AG08395 (cell line): ENCODE measurements at regions not wholly inside any gene's neighbourhood (a gene's known extent, or its start where the extent isn't known, plus 50 kb on each side); places are given as distances from the start of the nearest gene placed in this dataset.

Experiments used
- DNase-seq: peaks from one replicate; pipeline ENCODE4 v3.0.0; 2012; ENCODE audit warnings: mixed read lengths, low spot score

DNA sequence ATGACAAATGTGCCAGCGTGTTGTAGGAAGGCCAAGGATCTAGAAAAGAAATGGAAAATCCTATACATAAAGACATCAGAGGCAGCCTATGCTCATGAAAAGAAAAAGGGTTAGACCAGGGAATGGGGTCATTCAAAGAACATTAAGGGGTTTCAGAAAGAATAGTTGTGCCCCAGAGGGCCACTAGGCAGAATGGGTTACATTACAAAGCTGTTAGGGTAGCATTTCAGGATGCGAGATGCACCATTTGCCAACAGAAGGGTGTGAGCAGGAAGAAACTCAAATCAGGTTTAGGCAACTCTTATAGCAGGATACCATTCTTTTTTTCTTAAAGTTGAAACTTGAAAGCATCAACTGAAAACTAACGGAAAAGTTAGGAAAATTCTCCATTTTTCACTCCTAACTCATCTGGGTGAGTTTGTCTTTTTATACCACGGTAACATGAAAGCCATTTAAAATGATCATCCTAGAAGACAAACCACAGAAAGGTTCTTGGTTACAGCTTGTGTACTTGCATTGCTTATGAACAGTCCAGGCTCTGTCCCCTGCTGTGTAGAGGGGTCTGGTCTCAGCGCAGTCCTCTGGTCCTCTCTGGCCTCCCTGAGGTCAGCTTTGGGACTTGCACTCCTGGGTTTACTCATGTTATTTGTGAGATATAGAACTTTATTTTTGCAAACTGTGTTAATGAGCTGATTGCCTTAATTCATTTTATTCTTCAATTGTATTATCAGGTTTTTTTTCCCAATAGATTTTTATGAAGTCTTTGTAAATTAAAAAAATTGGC is 209.1 kb downstream of the DACT1 start:
- DNase-seq, result no peak

DNA sequence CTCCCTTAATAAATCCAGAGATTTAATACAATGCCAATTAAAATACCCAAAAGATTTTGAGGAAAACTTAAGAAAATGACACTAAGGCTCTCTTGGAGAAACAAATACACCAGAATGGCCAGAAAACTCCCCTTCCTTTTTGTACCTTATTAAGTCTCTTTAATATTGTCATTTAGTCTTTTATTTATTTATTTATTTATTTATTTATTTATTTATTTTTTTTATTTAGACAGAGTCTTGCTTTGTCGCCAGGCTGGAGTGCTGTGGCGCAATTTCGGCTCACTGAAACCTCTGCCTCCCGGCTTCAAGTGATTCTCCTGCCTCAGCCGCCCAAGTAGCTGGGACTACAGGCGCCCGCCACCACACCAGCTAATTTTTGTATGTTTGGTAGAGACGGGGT is 210.6 kb downstream of the DACT1 start:
- DNase-seq, result no peak

DNA sequence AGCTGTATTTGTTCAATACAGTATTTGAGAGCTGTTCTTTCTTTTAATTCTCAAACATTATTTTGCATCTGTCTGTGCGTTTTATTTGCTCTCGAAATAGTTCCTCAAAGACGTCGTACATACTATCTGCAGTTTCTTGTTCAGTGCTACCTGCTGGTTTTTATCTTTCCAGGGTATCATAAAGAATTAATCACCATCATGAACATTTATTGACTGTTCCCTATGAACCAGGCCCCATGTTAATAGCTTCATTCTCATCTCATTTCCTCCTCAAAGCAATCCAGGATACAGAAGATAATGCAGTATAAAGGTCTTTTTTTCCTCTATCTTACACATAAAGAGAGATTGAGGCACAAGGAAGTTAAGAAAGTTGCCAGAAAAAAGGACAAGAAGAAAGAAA is 211.8 kb downstream of the DACT1 start:
- DNase-seq, result no peak

DNA sequence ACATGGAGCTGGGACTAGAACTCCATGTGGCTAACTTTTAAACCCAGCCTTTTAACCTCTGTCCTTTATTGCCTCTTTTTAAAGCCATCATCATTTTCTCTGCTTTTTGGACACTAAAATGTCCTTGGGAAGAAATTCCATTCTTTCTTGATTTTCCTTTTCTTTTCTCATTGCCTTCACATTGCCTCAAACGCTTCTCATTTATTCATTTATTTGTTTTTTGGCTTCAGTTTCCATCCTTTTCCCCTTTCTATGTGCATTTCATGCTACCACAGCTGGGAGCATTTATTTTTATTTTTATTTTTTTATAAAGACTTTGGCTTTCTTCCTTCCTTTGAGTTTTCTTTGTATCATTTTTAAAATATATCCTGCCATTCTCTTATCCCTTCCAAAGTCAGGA is 212.2 kb downstream of the DACT1 start:
- no peak for DNase-seq

DNA sequence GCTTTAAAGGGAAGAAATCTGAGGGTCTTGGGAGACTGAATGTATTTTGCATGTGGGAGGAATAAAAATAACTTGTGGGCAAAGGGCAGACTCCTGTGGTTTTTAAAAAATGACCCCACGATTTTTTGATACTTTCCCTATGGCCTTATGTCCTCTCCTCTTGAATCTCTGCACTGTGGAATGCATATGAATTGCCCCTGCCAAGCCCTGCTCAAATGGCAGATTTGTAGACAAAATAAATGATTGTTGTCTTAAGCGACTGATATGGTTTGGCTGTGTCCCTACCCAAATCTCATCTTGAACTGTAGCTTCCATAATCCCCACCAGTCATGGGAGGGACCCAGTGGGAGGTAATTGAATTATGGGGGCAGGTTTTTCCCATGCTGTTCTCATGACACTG is 223.8 kb downstream of the DACT1 start:
- no peak for DNase-seq

DNA sequence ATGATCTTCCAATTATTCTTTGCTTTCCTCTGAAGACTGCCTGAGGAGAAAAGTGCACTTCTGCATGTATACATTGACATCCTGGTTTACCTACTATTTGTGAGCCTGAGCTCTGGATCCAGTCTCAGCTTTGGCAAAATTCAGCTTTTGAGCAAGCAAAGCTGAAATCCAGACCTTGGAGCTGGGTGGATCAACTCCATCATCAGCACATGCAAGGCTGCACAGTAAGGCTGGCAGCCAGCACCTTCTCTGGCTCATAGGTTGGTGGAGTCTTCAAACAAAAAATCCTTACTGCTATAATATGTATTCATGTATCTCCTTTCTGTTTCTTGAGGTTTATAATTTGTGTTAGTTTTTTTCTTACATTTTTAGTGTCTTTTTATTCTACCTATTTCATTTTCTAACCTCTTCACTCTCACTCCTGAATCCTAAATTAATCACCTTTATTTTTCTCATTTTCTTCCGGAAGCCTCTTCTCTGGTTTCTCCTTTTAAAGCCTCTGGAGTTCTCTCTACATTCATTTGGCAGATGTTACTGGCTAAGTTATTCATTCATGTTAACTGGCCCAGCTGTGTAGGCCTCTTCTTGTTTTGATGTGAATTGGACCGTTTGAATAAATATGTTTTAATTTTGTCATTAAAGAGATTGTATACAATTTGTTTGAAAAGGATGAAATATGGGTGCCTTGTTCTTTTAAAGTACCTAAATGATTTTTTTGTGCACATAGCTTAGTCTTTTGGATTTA is 224.8 kb downstream of the DACT1 start:
- DNase-seq, result no peak

DNA sequence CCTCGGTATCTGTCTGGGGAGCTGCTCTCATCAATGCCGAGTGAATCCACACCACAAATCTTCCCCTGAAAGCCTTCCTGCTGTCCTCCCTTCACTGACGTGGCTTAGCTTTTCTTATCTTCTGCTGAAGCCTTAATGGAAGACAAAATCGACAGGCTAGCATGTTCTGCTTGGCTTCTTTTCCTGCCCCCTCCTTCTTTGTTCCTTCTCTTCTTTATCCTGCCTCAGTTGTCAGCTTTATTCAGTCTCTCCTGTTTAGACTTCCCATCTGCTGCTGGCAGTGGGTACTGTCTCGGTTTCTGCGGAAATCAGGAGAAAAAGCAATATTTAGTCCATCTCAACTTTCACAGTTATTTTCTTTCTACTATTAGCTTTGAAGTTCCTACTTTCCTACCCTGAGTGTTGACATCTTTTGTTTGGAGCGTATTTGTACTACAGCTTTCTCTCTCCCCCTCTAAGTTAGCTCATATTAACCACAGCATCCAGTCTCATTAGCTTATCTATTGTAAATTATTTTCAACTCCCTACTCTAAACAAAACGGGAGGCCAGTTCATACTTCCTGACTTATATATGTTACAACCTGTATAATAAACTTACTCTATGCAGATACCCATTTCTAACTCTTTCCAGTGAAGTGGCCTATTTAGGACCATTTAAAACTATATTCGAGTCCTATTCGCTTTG is 226.0 kb downstream of the DACT1 start:
- DNase-seq, result no peak

DNA sequence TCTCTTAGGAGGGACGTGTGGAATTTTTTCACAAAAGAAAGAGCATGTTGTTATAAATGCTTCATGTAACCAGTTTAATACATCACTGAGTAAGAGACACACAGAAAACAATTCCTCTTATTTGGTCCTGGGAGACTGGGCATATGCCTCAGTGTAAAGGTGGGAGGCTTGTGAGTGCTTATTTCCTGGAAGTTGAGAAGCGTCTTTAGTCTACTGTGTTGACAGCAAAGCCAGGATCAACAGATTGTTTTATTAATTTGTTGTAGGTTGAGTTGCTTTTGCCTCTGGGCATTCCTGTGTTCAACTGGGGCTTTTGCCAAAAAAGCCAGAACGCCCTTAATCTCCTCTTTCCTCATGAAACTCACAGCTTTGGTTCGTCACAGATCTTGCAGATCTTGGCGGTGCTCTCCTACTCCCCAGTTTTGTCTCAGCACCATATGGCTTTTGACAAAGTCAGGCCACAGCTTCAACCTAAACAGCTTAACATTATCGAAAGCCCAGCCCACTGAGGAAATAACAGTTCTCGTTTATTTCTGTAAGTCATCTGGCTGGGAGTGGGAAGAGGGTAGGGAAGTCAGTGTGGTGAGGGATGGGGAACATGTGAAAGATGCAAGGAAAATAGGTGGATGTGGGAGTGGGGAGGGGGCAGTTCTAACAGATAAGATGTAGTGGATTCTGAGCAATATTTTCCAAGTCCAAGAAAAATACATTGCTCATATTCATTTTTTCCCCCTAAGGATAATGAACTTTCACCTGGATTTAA is 227.2 kb downstream of the DACT1 start:
- DNase-seq, result peak; percentile 58

DNA sequence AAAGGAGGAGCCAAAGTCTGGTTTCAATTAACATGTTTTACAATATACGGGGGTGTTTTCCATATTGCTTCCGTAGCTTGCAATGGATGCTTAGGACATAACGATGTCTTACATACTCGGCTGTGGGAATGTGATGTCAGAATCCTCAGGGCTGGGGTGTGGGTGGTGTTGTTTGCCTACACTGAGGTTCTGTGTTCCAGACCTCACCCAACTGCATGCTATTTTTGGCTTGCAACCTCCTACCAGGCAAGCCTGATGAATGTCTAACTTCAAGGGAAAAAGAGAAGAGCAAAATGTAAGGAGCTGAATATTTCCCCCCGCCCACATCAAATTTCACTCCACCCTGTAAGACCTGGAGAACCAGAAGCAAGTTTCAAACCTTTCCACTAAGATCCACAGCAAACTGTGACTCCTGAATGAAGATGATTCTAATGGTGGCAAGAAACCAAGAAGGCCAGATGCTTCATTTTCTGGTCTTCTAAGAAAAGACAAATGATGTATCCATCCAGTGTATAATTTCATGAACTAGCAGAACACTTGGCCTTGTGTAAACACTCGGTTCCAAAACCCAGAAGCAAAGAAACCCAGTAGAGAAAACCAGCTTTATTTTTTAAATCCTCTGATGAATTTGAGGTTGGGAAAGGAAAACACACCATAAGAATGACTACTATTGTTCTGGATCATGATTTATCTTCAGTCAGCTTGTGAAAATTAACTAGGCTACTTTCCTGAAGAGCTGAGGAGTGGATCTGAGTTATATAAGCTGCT is 227.9 kb downstream of the DACT1 start:
- DNase-seq, result peak; percentile 5

DNA sequence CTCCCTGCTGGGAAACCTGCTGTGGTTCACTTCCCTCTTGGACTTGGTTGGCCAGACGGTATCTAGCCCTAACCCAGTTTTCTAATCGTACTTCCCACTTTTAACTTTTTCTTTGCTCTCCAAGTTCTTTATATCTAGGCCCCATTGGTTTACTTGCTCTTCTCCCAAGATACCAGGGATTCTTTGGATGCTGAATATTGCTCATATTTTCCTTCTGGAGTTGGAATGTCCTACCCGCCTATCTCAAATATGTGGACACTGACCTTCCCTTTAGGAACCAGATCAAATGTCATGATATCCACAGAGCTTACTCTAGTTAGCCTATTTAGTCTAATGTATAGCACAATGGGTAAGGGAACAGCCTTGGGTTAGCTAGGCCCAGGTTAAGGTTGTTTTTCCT is 228.6 kb downstream of the DACT1 start:
- DNase-seq, result peak; percentile 16

DNA sequence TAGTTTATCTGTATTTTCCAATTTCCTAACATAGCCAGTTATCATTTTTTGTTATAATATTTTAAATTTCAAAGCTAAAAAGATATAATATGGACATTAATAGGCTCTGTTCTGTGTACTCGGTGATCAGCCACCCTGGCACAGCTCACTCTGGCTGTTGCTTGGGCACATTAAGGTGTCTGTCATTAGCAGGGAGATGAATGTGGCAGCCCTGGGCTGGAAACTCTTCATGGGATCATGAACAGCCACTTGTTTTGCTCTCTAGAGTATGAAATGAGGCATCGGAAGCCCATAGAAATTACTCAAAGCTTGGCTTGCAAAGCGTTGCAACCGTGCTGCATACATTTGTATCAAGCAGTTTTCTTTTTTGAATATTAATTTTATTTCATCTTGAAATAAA is 233.2 kb downstream of the DACT1 start:
- no peak for DNase-seq

DNA sequence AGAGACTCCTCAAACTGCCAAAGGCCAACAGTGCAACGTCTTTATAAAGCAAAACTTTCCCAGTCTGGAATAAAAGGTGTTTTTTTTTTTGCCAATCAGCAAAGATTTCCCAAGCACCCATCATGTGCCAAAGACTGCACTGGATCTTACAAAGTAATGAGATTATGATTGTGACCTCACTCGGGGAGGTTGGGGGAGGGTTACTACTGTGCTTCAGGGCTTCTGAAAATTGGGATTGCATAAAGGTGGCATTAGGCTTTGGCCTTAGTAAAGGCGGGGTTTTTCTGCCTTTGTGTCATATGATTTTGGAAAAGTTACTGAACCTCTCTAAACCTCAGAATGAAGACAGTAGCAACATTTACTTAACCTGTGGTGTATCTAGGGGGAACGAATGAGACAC is 233.8 kb downstream of the DACT1 start:
- no peak for DNase-seq

DNA sequence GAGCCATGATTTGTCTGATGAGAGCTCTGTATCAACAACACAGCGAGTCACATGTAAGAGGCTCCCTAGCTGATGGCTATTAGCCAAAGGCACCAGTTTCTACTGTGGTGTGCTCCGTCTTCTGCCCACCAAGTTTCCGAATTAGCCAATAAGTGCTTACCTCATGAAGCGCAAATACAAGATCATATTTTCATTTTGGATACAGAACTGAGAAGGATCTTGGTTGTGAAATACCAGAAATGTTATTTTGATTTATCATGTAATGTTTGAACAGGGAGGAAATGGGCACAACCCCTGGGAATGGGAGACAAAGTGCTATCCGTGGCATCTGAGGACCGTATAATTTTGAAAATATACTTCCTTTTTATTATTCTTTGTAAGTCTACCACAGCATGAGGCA is 234.3 kb downstream of the DACT1 start:
- DNase-seq, result no peak

DNA sequence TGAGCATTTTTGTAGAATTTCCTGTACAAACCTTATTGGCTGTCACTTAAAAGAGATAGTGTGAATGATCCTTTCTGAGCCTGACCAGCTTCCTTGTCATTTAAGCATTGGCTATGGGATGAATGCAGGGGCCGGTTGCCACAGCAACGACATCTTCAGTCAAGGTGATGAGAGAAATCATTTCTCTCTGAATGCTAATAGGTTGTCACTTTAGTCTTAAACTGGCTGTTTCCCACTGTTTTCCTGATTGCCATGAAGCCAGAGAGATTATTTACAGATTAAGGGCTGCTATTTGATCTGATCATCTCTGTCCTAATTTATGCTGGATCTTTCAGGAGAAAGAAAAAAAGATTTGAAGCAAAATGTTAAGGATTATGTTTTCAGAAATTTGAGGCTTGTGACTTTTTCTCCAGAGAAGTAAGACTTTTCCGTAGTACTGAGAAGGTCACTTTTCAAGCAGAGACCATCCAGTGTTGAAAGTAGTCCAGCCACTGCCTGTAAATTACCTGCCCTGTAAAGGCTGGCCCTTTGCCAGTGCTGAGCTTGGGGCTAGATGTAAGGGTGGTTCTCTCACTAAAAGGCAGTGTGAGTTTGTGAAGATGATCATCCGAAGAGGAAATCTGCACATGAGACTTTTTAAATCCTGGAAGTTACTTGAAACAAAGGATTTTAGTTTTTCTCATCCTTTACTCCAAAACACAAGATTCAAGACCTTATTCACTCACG is 235.6 kb downstream of the DACT1 start:
- no peak for DNase-seq

DNA sequence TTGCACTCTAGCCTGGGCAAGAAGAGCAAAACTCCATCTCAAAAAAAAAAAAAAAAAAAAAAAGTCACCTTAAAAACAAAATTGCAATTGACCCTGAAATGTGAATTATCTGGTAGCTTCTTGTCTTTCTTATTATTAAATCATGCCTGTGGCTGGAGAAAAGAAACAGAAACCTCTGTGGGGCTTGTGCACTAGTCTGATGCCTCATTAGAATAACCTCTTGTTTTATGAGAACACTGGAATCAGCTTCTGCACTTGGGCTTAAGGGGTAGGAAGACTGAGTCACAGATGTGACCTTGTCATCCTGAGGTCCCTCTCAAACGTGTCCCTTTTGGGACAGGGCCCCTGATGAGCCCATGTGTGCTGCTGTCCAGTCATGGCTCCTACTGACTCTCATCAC is 237.9 kb downstream of the DACT1 start:
- no peak for DNase-seq

DNA sequence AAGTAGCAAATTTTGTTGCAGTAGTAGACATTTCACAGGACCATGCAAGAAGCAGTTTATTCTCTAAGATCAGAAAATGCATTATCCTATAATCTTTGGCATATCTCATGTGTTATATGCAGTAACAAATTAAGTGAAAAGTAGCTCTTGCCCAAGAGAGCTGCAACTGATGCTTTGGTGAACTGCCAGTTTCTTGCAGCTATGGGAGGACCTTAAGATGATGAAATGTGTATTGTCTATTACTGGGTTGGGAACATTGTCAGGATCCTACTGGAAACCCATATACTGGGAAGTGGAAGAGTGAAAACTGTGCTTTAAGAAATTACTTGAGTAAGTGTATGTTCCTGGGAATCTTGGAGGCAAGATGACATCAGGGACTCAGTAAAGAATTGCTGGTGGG is 238.8 kb downstream of the DACT1 start:
- peak; percentile 35 for DNase-seq

DNA sequence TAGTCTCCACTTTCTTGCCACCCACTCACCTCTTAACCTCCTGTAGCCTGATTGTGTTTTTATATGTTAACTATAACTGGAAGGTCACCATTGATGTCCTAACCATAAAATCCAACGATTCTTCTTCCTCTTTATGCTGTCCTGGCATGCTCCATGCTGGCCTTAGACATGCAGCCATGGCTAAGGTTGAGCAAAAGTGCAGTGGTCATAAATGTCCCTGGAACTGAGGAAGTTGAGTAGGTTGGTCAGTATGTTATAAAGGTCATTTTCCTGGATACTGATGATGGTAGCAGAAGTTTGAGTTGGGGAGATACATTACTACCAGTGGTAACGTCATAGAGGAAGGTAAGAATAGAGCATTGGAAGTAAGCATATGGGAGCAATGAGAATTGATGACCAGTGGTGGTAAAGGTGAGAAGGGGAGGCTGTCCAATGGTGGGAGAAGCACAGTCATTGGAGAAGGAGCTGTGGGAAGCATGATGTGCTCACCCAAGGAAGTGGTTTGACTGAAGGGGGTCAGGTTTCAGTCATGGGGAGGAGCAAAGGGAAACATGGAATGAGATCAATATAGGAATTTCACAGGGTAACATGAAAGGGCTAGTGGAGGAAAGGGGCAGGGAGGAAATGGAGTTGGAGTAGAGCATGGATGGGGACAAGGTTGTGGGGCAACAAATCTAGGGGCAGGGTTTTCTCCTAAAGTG is 240.8 kb downstream of the DACT1 start:
- DNase-seq, result no peak

DNA sequence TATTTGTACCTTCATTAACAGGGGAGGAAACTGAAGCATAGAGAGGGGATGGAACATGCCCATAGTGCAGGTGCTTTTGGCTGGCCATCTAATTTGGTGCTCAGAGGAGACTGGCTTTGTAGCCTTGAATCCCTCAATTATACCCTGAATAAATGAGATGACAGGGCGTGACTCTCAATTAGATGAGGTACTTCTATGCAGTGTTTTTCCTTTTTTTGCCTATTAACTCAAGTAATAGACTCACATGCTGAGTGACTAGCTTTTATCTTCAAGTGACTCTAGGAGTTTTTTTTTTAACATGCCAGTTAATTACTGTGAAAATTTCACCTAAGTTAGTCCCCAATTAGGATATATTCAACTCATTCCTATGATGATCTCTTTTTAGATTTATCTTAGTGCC is 243.7 kb downstream of the DACT1 start:
- no peak for DNase-seq

DNA sequence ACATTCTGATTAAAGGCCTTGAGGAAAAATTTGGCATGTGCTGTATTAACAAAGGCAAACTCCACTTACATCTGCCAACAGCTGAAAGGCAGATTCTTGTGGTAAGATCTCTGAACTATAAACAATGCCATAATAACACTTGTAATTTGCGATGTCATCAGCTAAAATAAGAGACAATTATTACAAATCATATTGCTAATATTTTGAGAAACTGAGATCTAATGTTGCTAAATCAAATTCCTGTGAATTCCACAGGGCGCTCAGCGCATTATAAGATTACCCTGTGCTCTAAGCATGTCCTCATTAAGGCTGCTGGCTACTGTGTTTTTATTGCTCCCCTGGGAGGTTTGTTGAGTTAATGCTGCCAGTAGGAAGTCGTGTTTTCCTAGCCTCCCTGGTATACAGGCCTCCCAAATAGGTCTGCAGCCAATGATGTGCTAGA is 244.8 kb downstream of the DACT1 start:
- DNase-seq, result peak; percentile 61

DNA sequence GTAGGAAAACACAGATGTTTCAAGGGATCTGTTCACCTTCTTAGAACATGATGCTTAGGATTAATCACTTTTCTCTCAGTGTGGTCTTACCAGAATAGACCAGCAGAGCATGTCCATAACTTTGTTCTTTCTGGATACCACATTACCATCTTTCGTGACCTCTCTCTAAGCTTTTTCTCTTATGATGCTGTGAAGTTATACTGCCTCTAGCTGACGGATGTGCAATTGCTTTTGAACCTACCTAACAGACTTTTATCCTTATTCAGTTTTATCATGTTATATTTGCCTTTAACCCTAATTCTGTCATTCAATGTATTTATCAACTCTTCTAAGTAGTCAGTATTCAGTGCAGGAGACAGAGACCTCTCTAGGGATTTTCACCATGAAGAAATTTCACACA is 246.7 kb downstream of the DACT1 start:
- DNase-seq, result no peak
